ENCODE measurements at regions not wholly inside any gene's neighbourhood (a gene's known extent, or its start where the extent isn't known, plus 50 kb on each side); places are given as distances from the start of the nearest gene placed in this dataset.

- H3K4me3 ChIP-seq, result no peak overlapping the region
- no peaks in the 10 kb centered on the region for H3K9me3 ChIP-seq
- H3K36me3 ChIP-seq, result no peaks in the 10 kb centered on the region
- no peak for DNase-seq
- no peaks in the 10 kb centered on the region for H3K27me3 ChIP-seq
- H3K27ac ChIP-seq, result no peak overlapping the region
- TF ChIP-seq EP300 (IDR thresholded peaks at IDR 0.05) (no peak), CTCF (IDR thresholded peaks at IDR 0.05) (no peak), POLR2A (IDR thresholded peaks at IDR 0.05) (no peak)
- 87 to 92% (median 91%) methylated on average over 2 of the region's 2 CpGs for WGBS, 3 donors
- intact Hi-C loops (cut with DNase I), result no loop called here
- H3K4me1 ChIP-seq (ENCODE audit: insufficient read depth), result no peaks in the 10 kb centered on the region
These were observed 230.2 kb upstream of the AGTR2 start for GRCh38 chrX:115940348-115940747.

- peak overlapping the region in 1 of 2 donors; percentile 33 for H3K27ac ChIP-seq
- no peaks in the 10 kb centered on the region for H3K27me3 ChIP-seq
- no peaks in the 10 kb centered on the region for H3K9me3 ChIP-seq
- no peaks in the 10 kb centered on the region for H3K4me1 ChIP-seq (ENCODE audit: insufficient read depth)
- no peak for TF ChIP-seq POLR2A (IDR thresholded peaks at IDR 0.05)
- peak; percentile 16 to 58 (median 52) for TF ChIP-seq CTCF (IDR thresholded peaks at IDR 0.05)
- no peaks in the 10 kb centered on the region for H3K36me3 ChIP-seq
- intact Hi-C loops (cut with DNase I), result no loop called here
- no peak overlapping the region for H3K4me3 ChIP-seq
- 47 to 55% (median 52%) methylated on average over 7 of the region's 7 CpGs for WGBS, 3 donors
- peak; percentile 69 to 85 (median 78) for DNase-seq
These were observed 229.6 kb upstream of the AGTR2 start for GRCh38 chrX:115940888-115941332.

- Histone ChIP-seq H3K27me3 (no peaks in the 10 kb centered on the region), H3K4me3 (no peak overlapping the region), H3K27ac (no peak overlapping the region), H3K9me3 (no peaks in the 10 kb centered on the region), H3K36me3 (no peaks in the 10 kb centered on the region), H3K4me1 (ENCODE audit: insufficient read depth) (no peaks in the 10 kb centered on the region)
- intact Hi-C loops (cut with DNase I), result no loop called here
- no peak for DNase-seq
- TF ChIP-seq CTCF (IDR thresholded peaks at IDR 0.05), result no peak
- TF ChIP-seq EP300 (IDR thresholded peaks at IDR 0.05), result no peak
- no peak for TF ChIP-seq POLR2A (IDR thresholded peaks at IDR 0.05)
- 77 to 86% (median 80%) methylated on average over 3 of the region's 3 CpGs for WGBS, 3 donors
These were observed 229.2 kb upstream of the AGTR2 start for GRCh38 chrX:115941388-115941787.

GRCh38 chrX:115946059-115946458 is 224.5 kb upstream of the AGTR2 start:
- 88 to 94% (median 91%) methylated on average over 16 of the region's 16 CpGs for WGBS, 3 donors
- Histone ChIP-seq H3K9me3 (no peaks in the 10 kb centered on the region), H3K36me3 (no peaks in the 10 kb centered on the region), H3K4me3 (no peak overlapping the region), H3K27ac (no peak overlapping the region), H3K27me3 (no peaks in the 10 kb centered on the region), H3K4me1 (ENCODE audit: insufficient read depth) (no peaks in the 10 kb centered on the region)
- intact Hi-C loops (cut with DNase I), result no loop called here
- TF ChIP-seq POLR2A (IDR thresholded peaks at IDR 0.05) (no peak), EP300 (IDR thresholded peaks at IDR 0.05) (no peak), CTCF (IDR thresholded peaks at IDR 0.05) (no peak)
- DNase-seq, result no peak
